ENCODE measurements at regions not wholly inside any gene's neighbourhood (a gene's known extent, or its start where the extent isn't known, plus 50 kb on each side); places are given as distances from the start of the nearest gene placed in this dataset.
A peak's percentile ranks its signal among the peaks of the same experiment; 100 is the strongest.

DNA sequence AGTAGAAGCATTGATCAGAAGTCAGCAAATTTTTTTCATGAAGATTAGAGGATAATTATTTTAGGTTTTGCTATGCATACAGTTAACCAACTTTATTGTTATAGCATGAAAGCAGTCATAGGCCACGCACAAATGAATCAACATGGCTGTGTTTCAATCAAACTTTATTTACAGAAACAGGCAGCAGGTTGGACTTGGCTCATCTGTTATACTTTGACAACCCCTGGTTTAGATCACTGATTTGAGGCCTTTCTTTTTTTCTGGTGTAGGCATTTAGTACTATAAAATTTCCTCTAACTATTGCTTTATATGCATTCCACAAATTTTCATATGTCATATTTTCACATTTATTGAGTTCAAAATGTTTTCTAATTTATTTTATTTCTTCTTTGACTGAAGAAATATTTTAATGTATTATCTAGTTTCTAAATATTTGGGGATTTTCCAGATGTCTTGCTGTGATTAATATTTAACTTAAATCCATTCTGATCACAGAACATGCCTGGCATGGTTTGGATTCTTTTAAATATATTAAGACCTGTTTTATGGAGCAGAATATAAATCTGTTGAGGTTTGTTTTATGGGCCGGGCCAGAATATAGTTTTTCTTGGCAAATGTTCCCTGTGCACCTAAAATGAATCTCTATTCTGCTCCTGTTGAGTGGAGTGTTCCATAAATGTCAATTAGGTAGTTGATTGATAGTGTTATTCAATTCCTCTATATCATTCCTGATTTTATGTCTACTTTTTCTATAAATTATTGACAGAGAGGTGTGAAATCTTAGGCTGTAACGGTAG lies 116.3 kb upstream of the KLHL29 start (continued):
- TF ChIP-seq, protein P1, sequence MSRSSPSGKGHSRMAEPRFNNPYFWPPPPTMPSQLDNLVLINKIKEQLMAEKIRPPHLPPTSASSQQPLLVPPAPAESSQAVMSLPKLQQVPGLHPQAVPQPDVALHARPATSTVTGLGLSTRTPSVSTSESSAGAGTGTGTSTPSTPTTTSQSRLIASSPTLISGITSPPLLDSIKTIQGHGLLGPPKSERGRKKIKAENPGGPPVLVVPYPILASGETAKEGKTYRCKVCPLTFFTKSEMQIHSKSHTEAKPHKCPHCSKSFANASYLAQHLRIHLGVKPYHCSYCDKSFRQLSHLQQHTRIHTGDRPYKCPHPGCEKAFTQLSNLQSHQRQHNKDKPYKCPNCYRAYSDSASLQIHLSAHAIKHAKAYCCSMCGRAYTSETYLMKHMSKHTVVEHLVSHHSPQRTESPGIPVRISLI (tag by site-specific recombination; IDR thresholded peaks at IDR 0.05), result no peak
- TF ChIP-seq, protein P2, sequence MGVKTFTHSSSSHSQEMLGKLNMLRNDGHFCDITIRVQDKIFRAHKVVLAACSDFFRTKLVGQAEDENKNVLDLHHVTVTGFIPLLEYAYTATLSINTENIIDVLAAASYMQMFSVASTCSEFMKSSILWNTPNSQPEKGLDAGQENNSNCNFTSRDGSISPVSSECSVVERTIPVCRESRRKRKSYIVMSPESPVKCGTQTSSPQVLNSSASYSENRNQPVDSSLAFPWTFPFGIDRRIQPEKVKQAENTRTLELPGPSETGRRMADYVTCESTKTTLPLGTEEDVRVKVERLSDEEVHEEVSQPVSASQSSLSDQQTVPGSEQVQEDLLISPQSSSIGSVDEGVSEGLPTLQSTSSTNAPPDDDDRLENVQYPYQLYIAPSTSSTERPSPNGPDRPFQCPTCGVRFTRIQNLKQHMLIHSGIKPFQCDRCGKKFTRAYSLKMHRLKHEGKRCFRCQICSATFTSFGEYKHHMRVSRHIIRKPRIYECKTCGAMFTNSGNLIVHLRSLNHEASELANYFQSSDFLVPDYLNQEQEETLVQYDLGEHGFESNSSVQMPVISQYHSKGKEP (tag by site-specific recombination; IDR thresholded peaks at IDR 0.05), result peak; percentile 25; the same call in 1 of the 2 replicates
- TF ChIP-seq ZNF174 (tag by site-specific recombination; IDR thresholded peaks at IDR 0.05) (no peak), ZNF157 (tag by site-specific recombination; IDR thresholded peaks at IDR 0.05) (no peak), ZNF423 (tag by site-specific recombination; IDR thresholded peaks at IDR 0.05) (no peak), WT1 (tag by site-specific recombination; IDR thresholded peaks at IDR 0.05) (0 out of 2 replicates have a peak, but pooled peaks have one; percentile 22), KLF1 (tag by site-specific recombination; IDR thresholded peaks at IDR 0.05) (no peak), ZNF221 (tag by site-specific recombination; IDR thresholded peaks at IDR 0.05; ENCODE audit: borderline replicate concordance) (no peak), ZSCAN30 (tag by site-specific recombination; IDR thresholded peaks at IDR 0.05) (peak; percentile 49; the same call in 1 of the 2 replicates), ZNF112 (tag by site-specific recombination; IDR thresholded peaks at IDR 0.05) (no peak), ZNF37A (tag by site-specific recombination; IDR thresholded peaks at IDR 0.05) (no peak), ZNF837 (tag by site-specific recombination; IDR thresholded peaks at IDR 0.05) (no peak), ZBTB20 (tag by site-specific recombination; IDR thresholded peaks at IDR 0.05) (no peak), ZNF23 (tag by site-specific recombination; IDR thresholded peaks at IDR 0.05; ENCODE audit: borderline replicate concordance) (no peak), ZNF501 (tag by site-specific recombination; IDR thresholded peaks at IDR 0.05) (no peak), ZNF169 (tag by site-specific recombination; IDR thresholded peaks at IDR 0.05) (no peak), GFI1B (tag by site-specific recombination; IDR thresholded peaks at IDR 0.05) (peak; percentile 73), MEIS1 (CRISPR knock-in tag; IDR thresholded peaks at IDR 0.05; ENCODE audit: borderline replicate concordance) (no peak), HOXD13 (CRISPR knock-in tag; IDR thresholded peaks at IDR 0.05; ENCODE audit: borderline replicate concordance) (peak; percentile 85)
- TF ChIP-seq, protein P3, sequence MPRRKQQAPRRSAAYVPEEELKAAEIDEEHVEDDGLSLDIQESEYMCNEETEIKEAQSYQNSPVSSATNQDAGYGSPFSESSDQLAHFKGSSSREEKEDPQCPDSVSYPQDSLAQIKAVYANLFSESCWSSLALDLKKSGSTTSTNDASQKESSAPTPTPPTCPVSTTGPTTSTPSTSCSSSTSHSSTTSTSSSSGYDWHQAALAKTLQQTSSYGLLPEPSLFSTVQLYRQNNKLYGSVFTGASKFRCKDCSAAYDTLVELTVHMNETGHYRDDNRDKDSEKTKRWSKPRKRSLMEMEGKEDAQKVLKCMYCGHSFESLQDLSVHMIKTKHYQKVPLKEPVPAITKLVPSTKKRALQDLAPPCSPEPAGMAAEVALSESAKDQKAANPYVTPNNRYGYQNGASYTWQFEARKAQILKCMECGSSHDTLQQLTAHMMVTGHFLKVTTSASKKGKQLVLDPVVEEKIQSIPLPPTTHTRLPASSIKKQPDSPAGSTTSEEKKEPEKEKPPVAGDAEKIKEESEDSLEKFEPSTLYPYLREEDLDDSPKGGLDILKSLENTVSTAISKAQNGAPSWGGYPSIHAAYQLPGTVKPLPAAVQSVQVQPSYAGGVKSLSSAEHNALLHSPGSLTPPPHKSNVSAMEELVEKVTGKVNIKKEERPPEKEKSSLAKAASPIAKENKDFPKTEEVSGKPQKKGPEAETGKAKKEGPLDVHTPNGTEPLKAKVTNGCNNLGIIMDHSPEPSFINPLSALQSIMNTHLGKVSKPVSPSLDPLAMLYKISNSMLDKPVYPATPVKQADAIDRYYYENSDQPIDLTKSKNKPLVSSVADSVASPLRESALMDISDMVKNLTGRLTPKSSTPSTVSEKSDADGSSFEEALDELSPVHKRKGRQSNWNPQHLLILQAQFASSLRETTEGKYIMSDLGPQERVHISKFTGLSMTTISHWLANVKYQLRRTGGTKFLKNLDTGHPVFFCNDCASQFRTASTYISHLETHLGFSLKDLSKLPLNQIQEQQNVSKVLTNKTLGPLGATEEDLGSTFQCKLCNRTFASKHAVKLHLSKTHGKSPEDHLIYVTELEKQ (tag by site-specific recombination; IDR thresholded peaks at IDR 0.05; ENCODE audit: borderline replicate concordance), result no peak
- TF ChIP-seq, protein P4, sequence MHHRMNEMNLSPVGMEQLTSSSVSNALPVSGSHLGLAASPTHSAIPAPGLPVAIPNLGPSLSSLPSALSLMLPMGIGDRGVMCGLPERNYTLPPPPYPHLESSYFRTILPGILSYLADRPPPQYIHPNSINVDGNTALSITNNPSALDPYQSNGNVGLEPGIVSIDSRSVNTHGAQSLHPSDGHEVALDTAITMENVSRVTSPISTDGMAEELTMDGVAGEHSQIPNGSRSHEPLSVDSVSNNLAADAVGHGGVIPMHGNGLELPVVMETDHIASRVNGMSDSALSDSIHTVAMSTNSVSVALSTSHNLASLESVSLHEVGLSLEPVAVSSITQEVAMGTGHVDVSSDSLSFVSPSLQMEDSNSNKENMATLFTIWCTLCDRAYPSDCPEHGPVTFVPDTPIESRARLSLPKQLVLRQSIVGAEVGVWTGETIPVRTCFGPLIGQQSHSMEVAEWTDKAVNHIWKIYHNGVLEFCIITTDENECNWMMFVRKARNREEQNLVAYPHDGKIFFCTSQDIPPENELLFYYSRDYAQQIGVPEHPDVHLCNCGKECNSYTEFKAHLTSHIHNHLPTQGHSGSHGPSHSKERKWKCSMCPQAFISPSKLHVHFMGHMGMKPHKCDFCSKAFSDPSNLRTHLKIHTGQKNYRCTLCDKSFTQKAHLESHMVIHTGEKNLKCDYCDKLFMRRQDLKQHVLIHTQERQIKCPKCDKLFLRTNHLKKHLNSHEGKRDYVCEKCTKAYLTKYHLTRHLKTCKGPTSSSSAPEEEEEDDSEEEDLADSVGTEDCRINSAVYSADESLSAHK (tag by site-specific recombination; IDR thresholded peaks at IDR 0.05), result peak; percentile 31; the same call in 1 of the 2 replicates

Data from HEK293 (cell line).